Urothelium cell line (cell line): ENCODE measurements at regions not wholly inside any gene's neighbourhood (a gene's known extent, or its start where the extent isn't known, plus 50 kb on each side); places are given as distances from the start of the nearest gene placed in this dataset.
"Not testable (repeated sequence)": the region's sequence is repeated elsewhere in the genome, so short reads cannot be mapped to it uniquely, and the experiment has no call there.

ENCODE experiments used
- DNase-seq: peaks from one replicate; pipeline ENCODE4 v3.0.0; 2011; ENCODE audit warnings: low spot score, mixed read lengths
- FAIRE-seq: peaks from 2 replicates; lab custom pipeline; 2011; peaks lifted over from hg19 to GRCh38; lab: Jason Lieb, UNC

GRCh38 chr1:74937176-74937575 is 197.0 kb upstream of the LHX8 start:
- no peak for FAIRE-seq

GRCh38 chr1:74943046-74943445 is 191.1 kb upstream of the LHX8 start:
- FAIRE-seq (no peak), DNase-seq (no peak)

More at GRCh38 chr1:74937176-74937575, 197.0 kb upstream of the LHX8 start:
- DNase-seq = no peak

GRCh38 chr1:74946388-74946787 is 187.8 kb upstream of the LHX8 start:
- FAIRE-seq = no peak
- DNase-seq = no peak

GRCh38 chr1:74949348-74949747 is 184.8 kb upstream of the LHX8 start:
- not testable (repeated sequence) for DNase-seq, FAIRE-seq

- DNase-seq, FAIRE-seq: not testable (repeated sequence)
Measured at GRCh38 chr1:74951981-74952380, 182.2 kb upstream of the LHX8 start.

GRCh38 chr1:74952786-74953185 is 181.4 kb upstream of the LHX8 start:
- FAIRE-seq (no peak), DNase-seq (no peak)

GRCh38 chr1:74953622-74954021 is 180.6 kb upstream of the LHX8 start:
- no peak for FAIRE-seq

GRCh38 chr1:74963120-74963519 is 171.1 kb upstream of the LHX8 start:
- no peak for FAIRE-seq
- no peak for DNase-seq

More at GRCh38 chr1:74953622-74954021, 180.6 kb upstream of the LHX8 start:
- no peak for DNase-seq

- FAIRE-seq (no peak), DNase-seq (peak; percentile 9)
Measured at GRCh38 chr1:74964508-74965102, 169.6 kb upstream of the LHX8 start.

GRCh38 chr1:74969566-74970135 is 164.5 kb upstream of the LHX8 start:
- FAIRE-seq (no peak), DNase-seq (no peak)

- no peak for FAIRE-seq
- DNase-seq = no peak
Measured at GRCh38 chr1:74971982-74972381, 162.2 kb upstream of the LHX8 start.

GRCh38 chr1:74976491-74976890 is 157.7 kb upstream of the LHX8 start:
- no peak for DNase-seq
- no peak for FAIRE-seq

- FAIRE-seq, DNase-seq: not testable (repeated sequence)
Measured at GRCh38 chr1:74992448-74992847, 141.7 kb upstream of the LHX8 start.

GRCh38 chr1:74995821-74996220 is 138.4 kb upstream of the LHX8 start:
- DNase-seq (no peak), FAIRE-seq (no peak)

- no peak for FAIRE-seq
- DNase-seq = no peak
Measured at GRCh38 chr1:75010547-75010946, 123.6 kb upstream of the LHX8 start.

GRCh38 chr1:75014250-75014649 is 119.9 kb upstream of the LHX8 start:
- DNase-seq (no peak), FAIRE-seq (no peak)

- DNase-seq (no peak), FAIRE-seq (no peak)
Measured at GRCh38 chr1:75023005-75023404, 111.2 kb upstream of the LHX8 start.

- FAIRE-seq (no peak), DNase-seq (no peak)
Measured at GRCh38 chr1:75034376-75034775, 99.8 kb upstream of the LHX8 start.

- DNase-seq (no peak), FAIRE-seq (no peak)
Measured at GRCh38 chr1:75035536-75035935, 98.7 kb upstream of the LHX8 start.

- FAIRE-seq = no peak
- no peak for DNase-seq
Measured at GRCh38 chr1:75053207-75053606, 81.0 kb upstream of the LHX8 start.

GRCh38 chr1:75058424-75058823 is 75.8 kb upstream of the LHX8 start:
- DNase-seq (no peak), FAIRE-seq (no peak)

GRCh38 chr1:75062111-75062510 is 72.1 kb upstream of the LHX8 start:
- no peak for DNase-seq
- no peak for FAIRE-seq

- FAIRE-seq (no peak), DNase-seq (no peak)
Measured at GRCh38 chr1:75067975-75068374, 66.2 kb upstream of the LHX8 start.
